Peyer's patch (tissue), 4 donors: ENCODE measurements at regions not wholly inside any gene's neighbourhood (a gene's known extent, or its start where the extent isn't known, plus 50 kb on each side); places are given as distances from the start of the nearest gene placed in this dataset.
"Not testable (repeated sequence)": the region's sequence is repeated elsewhere in the genome, so short reads cannot be mapped to it uniquely, and the experiment has no call there.

Experiments
- DNase-seq, 3 donors: peaks; one replicate each; pipeline ENCODE4 v3.0.0-alpha.2; 2017 to 2019
- H3K27ac ChIP-seq, 4 donors: fragments of 200-600 bp; sonication (generic); one replicate each; pipeline ENCODE4 v1.5.1; 2016 to 2019
- H3K27me3 ChIP-seq, 2 donors: fragments of 200-600 bp; sonication (generic); one replicate each; pipeline ENCODE4 v1.5.1; 2019
- H3K36me3 ChIP-seq, 3 donors: fragments of 200-600 bp; sonication (generic); one replicate each; pipeline ENCODE4 v1.5.1; 2016 to 2019
- H3K4me1 ChIP-seq, 4 donors: fragments of 200-600 bp; sonication (generic); one replicate each; pipeline ENCODE4 v1.5.1; 2016 to 2019
- H3K4me3 ChIP-seq, 4 donors: fragments of 200-600 bp; sonication (generic); 1 replicate in 3 of 4; 2 replicates in 1 of 4; pipeline ENCODE4 v1.5.1; 2016 to 2019; ENCODE audit warnings: mild to moderate bottlenecking in 1 of 4
- H3K9me3 ChIP-seq, 4 donors: fragments of 200-600 bp; sonication (generic); one replicate each; pipeline ENCODE4 v1.5.1; 2016 to 2019; ENCODE audit warnings: mild to moderate bottlenecking in 1 of 4
- POLR2A ChIP-seq, 2 donors: fragments of 450-650 bp; IDR thresholded peaks; one replicate each; pipeline ENCODE4 v1.5.1; 2017; ENCODE audit warnings: antibody characterized with exemption in 2 of 2, mild to moderate bottlenecking in 2 of 2, moderate library complexity in 2 of 2
- TF ChIP-seq, protein P1 (sequence below), 6 experiments: fragments of 450-650 bp in 4 of 6; fragments of 200-600 bp in 2 of 6; sonication (generic) in 1 of 6; IDR thresholded peaks; one replicate each; pipeline ENCODE4 v1.5.1; 2017 to 2019; ENCODE audit warnings: antibody characterized with exemption in 6 of 6, mild to moderate bottlenecking in 3 of 6, moderate library complexity in 1 of 6

DNA sequence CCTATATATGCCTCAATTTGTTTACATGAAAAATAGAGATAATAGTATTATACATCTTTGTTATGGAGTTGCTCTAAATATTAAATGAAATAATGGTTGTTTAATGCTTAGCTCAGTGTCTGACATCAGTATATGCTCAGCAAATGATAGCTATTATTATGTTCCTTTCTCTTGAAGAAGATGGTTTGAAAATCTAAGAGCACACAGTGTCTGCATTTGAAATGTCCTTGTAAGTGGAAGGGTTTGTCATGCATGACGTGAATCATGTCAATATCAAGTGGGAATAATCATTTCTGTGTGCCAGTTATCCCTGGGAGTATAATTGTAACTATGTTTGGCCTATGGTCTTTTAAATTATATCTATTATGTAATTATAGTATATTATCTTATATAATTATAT, 377.5 kb upstream of the SORCS1 start:
- H3K9me3 ChIP-seq, result no peaks in the 10 kb centered on the region
- no peak for TF ChIP-seq POLR2A (IDR thresholded peaks at IDR 0.05)
- TF ChIP-seq, protein P1, sequence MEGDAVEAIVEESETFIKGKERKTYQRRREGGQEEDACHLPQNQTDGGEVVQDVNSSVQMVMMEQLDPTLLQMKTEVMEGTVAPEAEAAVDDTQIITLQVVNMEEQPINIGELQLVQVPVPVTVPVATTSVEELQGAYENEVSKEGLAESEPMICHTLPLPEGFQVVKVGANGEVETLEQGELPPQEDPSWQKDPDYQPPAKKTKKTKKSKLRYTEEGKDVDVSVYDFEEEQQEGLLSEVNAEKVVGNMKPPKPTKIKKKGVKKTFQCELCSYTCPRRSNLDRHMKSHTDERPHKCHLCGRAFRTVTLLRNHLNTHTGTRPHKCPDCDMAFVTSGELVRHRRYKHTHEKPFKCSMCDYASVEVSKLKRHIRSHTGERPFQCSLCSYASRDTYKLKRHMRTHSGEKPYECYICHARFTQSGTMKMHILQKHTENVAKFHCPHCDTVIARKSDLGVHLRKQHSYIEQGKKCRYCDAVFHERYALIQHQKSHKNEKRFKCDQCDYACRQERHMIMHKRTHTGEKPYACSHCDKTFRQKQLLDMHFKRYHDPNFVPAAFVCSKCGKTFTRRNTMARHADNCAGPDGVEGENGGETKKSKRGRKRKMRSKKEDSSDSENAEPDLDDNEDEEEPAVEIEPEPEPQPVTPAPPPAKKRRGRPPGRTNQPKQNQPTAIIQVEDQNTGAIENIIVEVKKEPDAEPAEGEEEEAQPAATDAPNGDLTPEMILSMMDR (IDR thresholded peaks at IDR 0.05), result no peak
- H3K27me3 ChIP-seq, result no peaks in the 10 kb centered on the region
- H3K4me3 ChIP-seq, result no peak overlapping the region
- DNase-seq, result no peak
- H3K4me1 ChIP-seq, result no peaks in the 10 kb centered on the region
- H3K27ac ChIP-seq, result no peak overlapping the region
- no peaks in the 10 kb centered on the region for H3K36me3 ChIP-seq

DNA sequence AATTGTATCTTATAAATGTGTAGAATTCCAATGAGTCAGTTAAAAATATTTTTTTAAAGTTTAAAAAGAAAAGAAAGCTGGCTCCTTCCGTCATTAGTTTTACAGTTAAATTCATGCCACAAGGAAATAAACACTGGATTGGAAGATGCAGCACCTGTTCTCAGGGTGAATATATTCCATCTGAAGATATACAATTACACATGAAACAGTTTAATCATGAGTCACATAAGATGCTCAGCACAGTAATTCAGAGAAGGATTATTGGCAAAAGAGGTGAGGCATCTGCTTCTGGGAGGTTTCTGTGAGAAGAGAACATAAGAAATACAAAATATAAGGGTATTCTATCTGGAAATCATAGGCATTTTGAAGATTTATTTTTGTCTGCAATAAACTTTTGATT, 376.5 kb upstream of the SORCS1 start:
- Histone ChIP-seq H3K27ac (no peak overlapping the region), H3K4me3 (no peak overlapping the region), H3K27me3 (no peaks in the 10 kb centered on the region), H3K4me1 (no peaks in the 10 kb centered on the region), H3K9me3 (no peaks in the 10 kb centered on the region), H3K36me3 (no peaks in the 10 kb centered on the region)
- TF ChIP-seq, protein P1 (IDR thresholded peaks at IDR 0.05), result no peak
- no peak for TF ChIP-seq POLR2A (IDR thresholded peaks at IDR 0.05)
- DNase-seq, result no peak

DNA sequence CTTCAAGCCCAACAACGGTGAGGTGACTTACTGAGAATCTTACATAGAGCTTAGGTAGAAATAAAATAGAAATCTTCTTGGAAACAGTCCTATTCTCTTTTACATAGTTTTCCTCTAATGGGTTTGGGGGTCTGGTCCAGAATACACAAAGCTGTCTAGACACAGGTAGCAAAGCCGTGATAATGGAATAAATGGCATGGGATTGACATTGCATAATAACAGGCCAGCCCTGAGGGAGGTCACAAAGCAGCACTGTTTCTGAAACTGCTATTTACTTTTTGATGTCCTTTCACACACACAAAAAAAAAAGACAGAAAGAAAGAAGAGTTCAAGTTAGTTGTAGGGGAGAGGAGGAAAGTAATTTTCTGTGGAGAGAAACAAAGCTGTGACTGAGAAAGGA, 364.8 kb upstream of the SORCS1 start:
- Histone ChIP-seq H3K27me3 (no peaks in the 10 kb centered on the region), H3K27ac (no peak overlapping the region), H3K4me3 (no peak overlapping the region), H3K36me3 (no peaks in the 10 kb centered on the region), H3K4me1 (no peaks in the 10 kb centered on the region), H3K9me3 (no peaks in the 10 kb centered on the region)
- no peak for DNase-seq
- TF ChIP-seq, protein P1 (IDR thresholded peaks at IDR 0.05), result no peak
- no peak for TF ChIP-seq POLR2A (IDR thresholded peaks at IDR 0.05)

DNA sequence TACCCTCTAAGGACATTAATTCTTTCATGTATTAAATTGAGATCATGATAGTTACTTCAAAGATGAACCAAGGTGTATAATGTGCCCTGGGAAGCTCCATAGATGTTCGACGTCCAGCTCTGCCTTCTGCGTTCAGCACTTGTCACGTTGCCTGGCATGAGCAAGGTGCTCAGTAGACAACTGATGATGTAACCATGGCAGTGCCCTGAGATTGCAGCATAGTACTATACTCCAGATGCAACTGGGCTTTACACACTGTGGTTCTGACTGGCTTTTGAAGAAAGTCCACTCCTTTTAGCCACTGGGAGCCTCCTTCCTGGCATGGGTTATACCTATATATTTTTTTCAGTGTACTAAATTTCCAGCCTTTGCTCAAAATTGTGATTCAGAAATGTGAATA, 355.8 kb upstream of the SORCS1 start:
- no peak for TF ChIP-seq POLR2A (IDR thresholded peaks at IDR 0.05)
- TF ChIP-seq, protein P1 (IDR thresholded peaks at IDR 0.05), result no peak
- Histone ChIP-seq H3K27me3 (no peaks in the 10 kb centered on the region), H3K4me3 (no peak overlapping the region), H3K9me3 (no peaks in the 10 kb centered on the region), H3K36me3 (no peaks in the 10 kb centered on the region), H3K27ac (no peak overlapping the region), H3K4me1 (no peaks in the 10 kb centered on the region)
- DNase-seq, result no peak

DNA sequence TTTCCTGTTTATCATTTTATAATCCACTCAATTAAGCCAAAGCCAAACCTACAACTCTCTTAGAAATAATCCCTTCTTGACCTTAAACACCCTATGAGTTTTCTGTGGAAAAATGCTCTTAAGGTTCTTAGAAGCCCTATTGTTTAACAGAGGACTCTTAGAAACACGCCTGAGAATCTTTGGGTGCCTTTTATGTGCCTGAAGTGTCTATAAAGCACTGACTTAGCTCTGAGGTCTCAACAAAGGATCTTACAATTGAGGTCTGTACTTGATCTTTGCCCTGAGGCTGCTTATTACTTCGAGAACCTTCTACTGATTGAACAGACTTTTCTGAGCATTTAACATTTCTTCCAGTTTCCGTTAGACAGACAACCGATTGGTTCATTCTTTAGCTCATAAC, 353.3 kb upstream of the SORCS1 start:
- DNase-seq, result no peak
- Histone ChIP-seq H3K9me3 (no peaks in the 10 kb centered on the region), H3K4me1 (no peaks in the 10 kb centered on the region), H3K4me3 (no peak overlapping the region), H3K36me3 (no peaks in the 10 kb centered on the region), H3K27ac (no peak overlapping the region), H3K27me3 (no peaks in the 10 kb centered on the region)
- no peak for TF ChIP-seq POLR2A (IDR thresholded peaks at IDR 0.05)
- TF ChIP-seq, protein P1 (IDR thresholded peaks at IDR 0.05), result no peak

DNA sequence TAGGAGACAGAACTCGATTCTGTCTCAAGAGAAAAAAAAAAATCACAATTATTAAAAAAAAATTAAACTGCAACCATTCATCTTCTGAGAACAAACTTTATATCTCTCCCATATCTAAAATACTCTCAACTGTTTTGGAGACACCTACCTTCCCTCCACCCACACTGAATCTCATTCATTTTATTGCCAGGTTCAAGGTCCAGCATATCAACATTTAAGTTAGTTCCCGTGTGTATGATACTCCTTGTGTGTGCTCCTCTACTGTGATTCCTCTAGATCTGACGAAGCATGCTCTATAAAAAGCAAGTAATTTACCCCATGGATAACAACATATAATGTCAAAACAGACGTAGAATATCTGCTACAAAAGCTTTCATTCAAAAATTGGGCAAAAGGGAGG, 351.8 kb upstream of the SORCS1 start:
- Histone ChIP-seq H3K36me3 (no peaks in the 10 kb centered on the region), H3K4me3 (no peak overlapping the region), H3K9me3 (no peaks in the 10 kb centered on the region), H3K27me3 (no peaks in the 10 kb centered on the region), H3K4me1 (no peaks in the 10 kb centered on the region), H3K27ac (no peak overlapping the region)
- no peak for DNase-seq
- TF ChIP-seq POLR2A (IDR thresholded peaks at IDR 0.05), result no peak
- TF ChIP-seq, protein P1 (IDR thresholded peaks at IDR 0.05), result no peak

DNA sequence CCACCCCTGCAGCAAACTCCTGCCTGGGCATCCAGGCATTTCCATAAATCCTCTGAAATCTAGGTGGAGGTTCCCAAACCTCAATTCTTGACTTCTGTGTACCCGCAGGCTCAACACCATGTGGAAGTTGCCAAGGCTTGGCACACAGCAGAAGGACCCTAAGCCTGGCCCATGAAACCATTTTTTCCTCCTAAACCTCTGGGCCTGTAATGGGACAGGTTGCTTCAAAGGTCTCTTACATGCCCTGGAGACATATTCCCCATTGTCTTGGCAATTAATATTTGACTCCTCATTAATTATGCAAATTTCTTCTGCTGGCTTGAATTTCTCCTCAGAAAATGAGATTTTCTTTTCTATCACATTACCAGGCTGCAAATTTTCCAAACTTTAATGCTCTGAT, 339.5 kb upstream of the SORCS1 start:
- H3K36me3 ChIP-seq, H3K9me3 ChIP-seq, H3K27ac ChIP-seq: not testable (repeated sequence)

More for the DNA sequence above, 339.5 kb upstream of the SORCS1 start:
- not testable (repeated sequence) for H3K4me1 ChIP-seq, H3K27me3 ChIP-seq, DNase-seq, H3K4me3 ChIP-seq
